HepG2 (cell line): ENCODE measurements at regions not wholly inside any gene's neighbourhood (a gene's known extent, or its start where the extent isn't known, plus 50 kb on each side); places are given as distances from the start of the nearest gene placed in this dataset.

Experiments used
- ARID2 ChIP-seq: sonication (generic); formaldehyde crosslinking; IDR thresholded peaks from 2 replicates; pipeline ENCODE4 v1.8.1; 2022; ENCODE audit warnings: mild to moderate bottlenecking, missing genetic modification reagents, borderline replicate concordance
- ATF5 ChIP-seq: sonication (generic); formaldehyde crosslinking; IDR thresholded peaks from 2 replicates; pipeline ENCODE4 v1.4.0; 2020; ENCODE audit warnings: mild to moderate bottlenecking, low read depth, missing genetic modification reagents
- GATA4 ChIP-seq: sonication (generic); IDR thresholded peaks from 2 replicates; pipeline ENCODE4 v1.6.1; 2016; ENCODE audit warnings: antibody characterized with exemption, low read depth, borderline replicate concordance
- HDAC1 ChIP-seq: sonication (generic); formaldehyde crosslinking; IDR thresholded peaks from 2 replicates; pipeline ENCODE4 v1.5.1; 2020; ENCODE audit warnings: mild to moderate bottlenecking, missing genetic modification reagents
- KDM6A ChIP-seq: IDR thresholded peaks from 2 replicates; pipeline ENCODE4 v1.6.1; 2016; ENCODE audit warnings: low read depth
- KMT2A ChIP-seq: sonication (generic); formaldehyde crosslinking; IDR thresholded peaks from 2 replicates; pipeline ENCODE4 v1.4.0; 2020; ENCODE audit warnings: missing genetic modification reagents
- MLX ChIP-seq: IDR thresholded peaks from 2 replicates; pipeline ENCODE4 v1.6.1; 2016
- RBM22 ChIP-seq: fragments of 200-400 bp; formaldehyde crosslinking; optimal IDR thresholded peaks from 2 replicates; pipeline ENCODE3; 2017; ENCODE audit warnings: mild to moderate bottlenecking, low read length, moderate library complexity
- TBP ChIP-seq: sonication (generic); formaldehyde crosslinking; IDR thresholded peaks from 2 replicates; pipeline ENCODE4 v1.5.0; 2020; ENCODE audit warnings: missing genetic modification reagents
- ZBTB34 ChIP-seq: sonication (generic); formaldehyde crosslinking; IDR thresholded peaks from 2 replicates; pipeline ENCODE4 v1.8.0; 2022; ENCODE audit warnings: mild to moderate bottlenecking, missing genetic modification reagents
- ZFP82 ChIP-seq: sonication (generic); formaldehyde crosslinking; IDR thresholded peaks from 2 replicates; pipeline ENCODE4 v1.5.1; 2020; ENCODE audit warnings: mild to moderate bottlenecking, missing genetic modification reagents, borderline replicate concordance
- ZNF12 ChIP-seq: sonication (generic); formaldehyde crosslinking; IDR thresholded peaks from 2 replicates; pipeline ENCODE4 v1.5.0; 2020; ENCODE audit warnings: missing genetic modification reagents
- ZNF18 ChIP-seq: sonication (generic); formaldehyde crosslinking; IDR thresholded peaks from 2 replicates; pipeline ENCODE4 v1.8.0; 2022; ENCODE audit warnings: mild to moderate bottlenecking, missing genetic modification reagents; ENCODE audit not compliant: insufficient replicate concordance
- ZNF329 ChIP-seq: sonication (generic); formaldehyde crosslinking; IDR thresholded peaks from 2 replicates; pipeline ENCODE4 v1.9.0; 2021; ENCODE audit warnings: low read depth, mild to moderate bottlenecking, missing genetic modification reagents
- ZNF598 ChIP-seq: sonication (generic); formaldehyde crosslinking; IDR thresholded peaks from 2 replicates; pipeline ENCODE4 v1.5.1; 2020; ENCODE audit warnings: mild to moderate bottlenecking, missing genetic modification reagents, borderline replicate concordance
- ZNF605 ChIP-seq: sonication (generic); formaldehyde crosslinking; IDR thresholded peaks from 2 replicates; pipeline ENCODE4 v1.8.0; 2022; ENCODE audit warnings: mild to moderate bottlenecking, missing genetic modification reagents
- ZNF816 ChIP-seq: sonication (generic); formaldehyde crosslinking; IDR thresholded peaks from 2 replicates; pipeline ENCODE4 v1.8.0; 2022; ENCODE audit warnings: missing genetic modification reagents, mild to moderate bottlenecking, borderline replicate concordance
- ZNF850 ChIP-seq: sonication (generic); formaldehyde crosslinking; conservative IDR thresholded peaks from 2 replicates; pipeline ENCODE4 v1.9.0; 2021; ENCODE audit warnings: mild to moderate bottlenecking, missing genetic modification reagents
- TF ChIP-seq, protein P1 (sequence below): sonication (generic); formaldehyde crosslinking; IDR thresholded peaks from 2 replicates; pipeline ENCODE4 v1.4.0; 2020; ENCODE audit warnings: mild to moderate bottlenecking, missing genetic modification reagents
- TF ChIP-seq, protein P2 (sequence below): sonication (generic); formaldehyde crosslinking; IDR thresholded peaks from 2 replicates; pipeline ENCODE4 v1.8.0; 2022; ENCODE audit warnings: low read depth, missing genetic modification reagents
- TF ChIP-seq, protein P3 (sequence below): sonication (generic); formaldehyde crosslinking; IDR thresholded peaks from 2 replicates; pipeline ENCODE4 v1.4.0; 2020; ENCODE audit warnings: mild to moderate bottlenecking, missing genetic modification reagents

- TF ChIP-seq ATF5 (CRISPR knock-in tag) (no peak), ZBTB34 (CRISPR knock-in tag) (0 out of 2 replicates have a peak, but pooled peaks have one; percentile 15), ZNF816 (CRISPR knock-in tag) (0 out of 2 replicates have a peak, but pooled peaks have one; percentile 58), ZNF598 (CRISPR knock-in tag) (no peak), ZNF329 (CRISPR knock-in tag) (no peak), KDM6A (CRISPR knock-in tag) (no peak), RBM22 (no peak), MLX (CRISPR knock-in tag) (no peak), ZNF850 (0 out of 2 replicates have a peak, but pooled peaks have one; percentile 50), HDAC1 (CRISPR knock-in tag) (0 out of 2 replicates have a peak, but pooled peaks have one; percentile 41), ARID2 (CRISPR knock-in tag) (0 out of 2 replicates have a peak, but pooled peaks have one; percentile 54), KMT2A (no peak), ZNF18 (CRISPR knock-in tag) (peak; percentile 15), ZNF12 (CRISPR knock-in tag) (no peak), GATA4 (no peak), ZNF605 (CRISPR knock-in tag) (peak; percentile 85), TBP (no peak), ZFP82 (peak; percentile 83; the same call in 1 of the 2 replicates)
- TF ChIP-seq, protein P1, sequence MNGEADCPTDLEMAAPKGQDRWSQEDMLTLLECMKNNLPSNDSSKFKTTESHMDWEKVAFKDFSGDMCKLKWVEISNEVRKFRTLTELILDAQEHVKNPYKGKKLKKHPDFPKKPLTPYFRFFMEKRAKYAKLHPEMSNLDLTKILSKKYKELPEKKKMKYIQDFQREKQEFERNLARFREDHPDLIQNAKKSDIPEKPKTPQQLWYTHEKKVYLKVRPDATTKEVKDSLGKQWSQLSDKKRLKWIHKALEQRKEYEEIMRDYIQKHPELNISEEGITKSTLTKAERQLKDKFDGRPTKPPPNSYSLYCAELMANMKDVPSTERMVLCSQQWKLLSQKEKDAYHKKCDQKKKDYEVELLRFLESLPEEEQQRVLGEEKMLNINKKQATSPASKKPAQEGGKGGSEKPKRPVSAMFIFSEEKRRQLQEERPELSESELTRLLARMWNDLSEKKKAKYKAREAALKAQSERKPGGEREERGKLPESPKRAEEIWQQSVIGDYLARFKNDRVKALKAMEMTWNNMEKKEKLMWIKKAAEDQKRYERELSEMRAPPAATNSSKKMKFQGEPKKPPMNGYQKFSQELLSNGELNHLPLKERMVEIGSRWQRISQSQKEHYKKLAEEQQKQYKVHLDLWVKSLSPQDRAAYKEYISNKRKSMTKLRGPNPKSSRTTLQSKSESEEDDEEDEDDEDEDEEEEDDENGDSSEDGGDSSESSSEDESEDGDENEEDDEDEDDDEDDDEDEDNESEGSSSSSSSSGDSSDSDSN = no peak
- TF ChIP-seq, protein P2, sequence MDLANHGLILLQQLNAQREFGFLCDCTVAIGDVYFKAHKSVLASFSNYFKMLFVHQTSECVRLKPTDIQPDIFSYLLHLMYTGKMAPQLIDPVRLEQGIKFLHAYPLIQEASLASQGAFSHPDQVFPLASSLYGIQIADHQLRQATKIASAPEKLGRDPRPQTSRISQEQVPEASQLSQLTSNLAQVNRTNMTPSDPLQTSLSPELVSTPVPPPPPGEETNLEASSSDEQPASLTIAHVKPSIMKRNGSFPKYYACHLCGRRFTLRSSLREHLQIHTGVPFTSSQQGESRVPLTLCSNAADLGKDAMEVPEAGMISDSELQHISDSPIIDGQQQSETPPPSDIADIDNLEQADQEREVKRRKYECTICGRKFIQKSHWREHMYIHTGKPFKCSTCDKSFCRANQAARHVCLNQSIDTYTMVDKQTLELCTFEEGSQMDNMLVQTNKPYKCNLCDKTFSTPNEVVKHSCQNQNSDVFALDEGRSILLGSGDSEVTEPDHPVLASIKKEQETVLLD (CRISPR knock-in tag) = no peak
- TF ChIP-seq, protein P3, sequence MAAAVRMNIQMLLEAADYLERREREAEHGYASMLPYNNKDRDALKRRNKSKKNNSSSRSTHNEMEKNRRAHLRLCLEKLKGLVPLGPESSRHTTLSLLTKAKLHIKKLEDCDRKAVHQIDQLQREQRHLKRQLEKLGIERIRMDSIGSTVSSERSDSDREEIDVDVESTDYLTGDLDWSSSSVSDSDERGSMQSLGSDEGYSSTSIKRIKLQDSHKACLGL (CRISPR knock-in tag) = no peak
These were observed 86.3 kb upstream of the MELK start (continued) for GRCh38 chr9:36486329-36486932.
